KBM-7 (cell line): ENCODE measurements at regions not wholly inside any gene's neighbourhood (a gene's known extent, or its start where the extent isn't known, plus 50 kb on each side); places are given as distances from the start of the nearest gene placed in this dataset.

Experiments used
- DNase-seq: peaks from one replicate; pipeline ENCODE4 v3.0.0-alpha.2; 2015
- in situ Hi-C: fragments of 300-500 bp; cut with MboI; formaldehyde crosslinking; loops from 2 replicates; pipeline ENCODE4 v1.14.3; 2020; ENCODE audit warnings: low sequenced_read_pairs, low pct_unique_long_range_greater_than_20kb, mixed read lengths

DNA sequence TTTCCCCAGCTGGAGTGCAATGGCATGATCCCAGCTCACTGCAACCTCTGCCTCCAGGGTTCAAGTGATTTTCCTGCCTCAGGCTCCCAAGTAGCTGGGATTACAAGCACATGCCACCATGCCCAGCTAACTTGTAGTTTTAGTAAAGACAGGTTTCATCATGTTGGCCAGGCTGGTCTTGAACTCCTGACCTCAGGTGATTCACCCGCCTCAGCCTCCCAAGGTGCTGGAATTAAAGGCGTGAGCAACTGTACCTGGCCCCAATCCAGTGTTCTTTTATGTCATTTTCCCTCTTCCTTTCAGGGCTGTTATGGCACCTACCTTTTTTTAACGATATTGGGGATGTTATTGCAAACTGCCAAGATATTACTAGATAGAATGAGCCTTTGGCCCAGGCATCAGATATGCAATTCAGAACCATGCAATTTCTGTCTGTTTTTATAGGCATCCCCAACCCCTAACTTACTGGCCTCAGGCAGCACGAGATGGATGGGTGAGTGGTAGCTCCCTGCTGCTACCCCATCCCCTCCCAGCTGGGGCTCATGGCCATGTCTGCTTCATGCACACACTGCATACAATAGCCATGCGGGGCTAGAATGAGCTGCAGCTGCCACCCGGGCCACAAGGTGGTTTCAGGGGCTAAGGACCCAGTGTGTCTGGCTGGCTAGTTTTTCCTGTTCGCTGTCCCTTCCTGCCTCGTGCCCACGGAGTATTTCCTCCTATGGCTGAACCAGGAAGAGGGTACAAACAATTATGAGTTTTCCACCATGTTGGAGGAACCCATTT lies 1080.1 kb upstream of the SORCS1 start:
- DNase-seq = no peak

GRCh38 chr10:108241166-108241565 lies 1076.7 kb upstream of the SORCS1 start:
- DNase-seq = no peak
- in situ Hi-C loops = no loop called here

More for the DNA sequence above, 1080.1 kb upstream of the SORCS1 start:
- in situ Hi-C loops = no loop called here

DNA sequence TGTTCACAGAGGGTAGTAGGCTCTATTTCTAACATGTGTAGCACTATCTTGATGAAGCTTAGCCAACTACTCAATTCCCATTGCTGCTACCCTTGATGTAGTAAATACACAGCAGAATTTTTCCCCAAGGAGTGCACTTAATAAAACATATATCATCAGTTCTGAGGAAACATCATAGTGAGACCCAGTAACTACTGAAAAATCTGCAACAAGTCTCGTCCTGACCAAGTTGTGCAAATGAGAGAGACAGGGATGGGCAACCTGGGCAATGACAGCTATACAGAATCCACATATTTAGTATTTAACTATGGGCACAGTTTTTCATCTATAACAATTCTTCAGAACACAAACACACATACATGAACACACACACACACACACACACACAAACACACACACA lies 1073.8 kb upstream of the SORCS1 start:
- DNase-seq = no peak
- in situ Hi-C loops = no loop called here

- in situ Hi-C loops = no loop called here
Observed at GRCh38 chr10:108230478-108231170, 1066.1 kb upstream of the SORCS1 start.

GRCh38 chr10:108208732-108209131 lies 1044.2 kb upstream of the SORCS1 start:
- no peak for DNase-seq
- in situ Hi-C loops = no loop called here

More at GRCh38 chr10:108230478-108231170, 1066.1 kb upstream of the SORCS1 start:
- DNase-seq = no peak

GRCh38 chr10:108208038-108208437 lies 1043.5 kb upstream of the SORCS1 start:
- no peak for DNase-seq
- in situ Hi-C loops = no loop called here

DNA sequence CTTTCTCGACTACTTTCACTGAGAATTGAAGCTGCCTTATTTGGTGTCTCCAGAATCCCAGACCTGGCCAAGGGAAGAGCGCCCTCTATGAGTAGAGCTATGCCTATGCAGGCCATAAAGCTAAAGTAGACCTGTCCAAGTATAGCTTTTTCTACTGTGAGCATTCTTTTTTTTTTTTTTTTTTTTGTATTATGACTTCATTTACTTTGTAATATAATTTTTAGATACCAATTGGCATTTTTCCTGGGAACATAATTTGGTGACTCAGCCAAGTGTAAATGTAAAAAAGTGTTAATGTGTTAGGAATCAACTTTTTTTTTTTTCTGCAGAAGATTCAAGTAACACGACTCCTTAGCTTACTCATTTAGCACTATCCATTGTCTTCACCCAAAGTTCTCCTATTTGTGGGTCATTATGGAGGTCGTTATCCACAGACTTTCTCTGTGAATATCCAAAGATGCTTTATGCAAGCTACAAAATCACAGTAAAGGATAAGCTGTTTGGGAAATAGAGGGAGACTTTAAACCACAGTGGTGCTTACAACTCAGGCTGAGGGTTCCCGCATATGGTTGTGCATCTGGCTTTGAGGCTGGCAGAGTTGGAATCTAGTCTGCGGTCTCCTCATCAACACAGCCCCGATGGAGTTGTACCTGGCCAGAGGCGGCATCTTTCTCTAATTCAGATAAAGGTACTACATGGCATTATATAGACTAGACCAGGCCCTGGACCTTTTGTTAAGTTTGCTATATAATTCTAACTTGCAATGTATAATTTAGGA lies 1040.2 kb upstream of the SORCS1 start:
- DNase-seq = peak; percentile 24
- in situ Hi-C loops = no loop called here

GRCh38 chr10:108203905-108204527 lies 1039.5 kb upstream of the SORCS1 start:
- DNase-seq = no peak
- in situ Hi-C loops = no loop called here

DNA sequence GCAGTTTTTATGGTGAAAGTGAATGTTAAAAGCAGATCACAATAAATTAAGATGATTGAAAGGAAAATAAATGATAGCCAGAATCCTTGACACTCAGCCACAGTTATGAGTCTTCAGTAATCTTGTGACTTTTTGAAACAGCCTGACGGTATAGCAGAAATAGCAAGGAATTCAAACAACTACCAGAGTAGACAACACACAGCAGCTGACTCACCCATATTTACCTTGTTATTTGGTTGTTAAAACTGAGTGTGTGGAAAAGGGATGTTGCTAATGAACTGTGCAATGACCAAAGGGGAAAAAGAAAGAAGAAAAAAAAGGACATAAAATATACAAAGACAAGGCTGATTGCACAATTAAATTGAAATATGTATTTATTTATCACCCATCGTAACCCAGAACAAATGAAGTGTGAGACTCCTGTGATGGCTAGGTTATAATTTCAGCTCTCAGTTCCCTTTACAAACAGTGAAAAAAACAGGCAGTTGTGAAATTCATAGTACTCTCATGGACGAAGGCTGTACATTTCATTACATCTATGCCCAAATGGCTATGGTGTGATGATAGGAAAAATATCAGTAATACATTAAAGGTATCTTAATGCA lies 1023.0 kb upstream of the SORCS1 start:
- no peak for DNase-seq
- in situ Hi-C loops = no loop called here

DNA sequence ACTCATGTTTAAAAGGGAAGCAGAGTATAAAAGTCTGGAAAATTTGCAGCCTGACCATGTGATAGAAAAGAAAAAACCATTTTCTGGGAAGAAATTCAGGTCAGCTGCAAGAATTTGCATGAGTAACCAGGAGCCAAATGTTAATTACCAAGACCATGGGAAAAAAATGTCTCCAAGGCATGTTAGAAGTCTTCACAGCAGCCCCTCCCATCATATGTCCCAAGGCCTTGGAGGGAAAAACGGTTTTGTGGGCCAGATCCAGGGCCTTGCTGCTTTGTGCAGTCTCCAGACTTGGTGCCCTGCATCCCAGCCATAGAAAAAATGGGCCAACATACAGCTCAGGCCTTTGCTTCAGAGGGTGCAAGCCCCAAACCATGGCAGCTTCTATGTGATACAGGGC lies 1019.6 kb upstream of the SORCS1 start:
- DNase-seq = no peak
- in situ Hi-C loops = no loop called here

GRCh38 chr10:108180878-108181277 lies 1016.4 kb upstream of the SORCS1 start:
- in situ Hi-C loops = no loop called here
- no peak for DNase-seq

GRCh38 chr10:108169846-108170245 lies 1005.3 kb upstream of the SORCS1 start:
- DNase-seq = no peak
- in situ Hi-C loops = no loop called here

DNA sequence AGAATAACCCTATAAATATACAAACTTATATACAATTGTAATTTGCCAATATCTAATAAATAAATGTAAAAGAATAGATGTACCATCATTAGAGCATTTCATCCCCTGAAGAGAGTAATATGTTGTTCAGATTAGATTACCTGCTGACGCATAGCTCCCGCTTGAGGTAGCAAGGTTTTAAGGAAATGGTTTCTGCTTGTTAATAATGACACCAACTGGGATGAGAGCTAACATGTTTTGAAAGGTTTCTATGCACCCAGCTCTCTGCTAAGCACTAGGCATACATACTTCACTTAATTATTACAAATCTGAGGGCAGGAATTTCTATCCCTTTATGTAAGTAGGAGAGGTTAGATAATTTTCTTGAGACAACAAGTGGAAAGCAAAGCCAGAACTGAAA lies 1003.3 kb upstream of the SORCS1 start:
- in situ Hi-C loops = no loop called here
- no peak for DNase-seq

GRCh38 chr10:108166401-108166800 lies 1001.9 kb upstream of the SORCS1 start:
- in situ Hi-C loops = no loop called here
- no peak for DNase-seq

- in situ Hi-C loops = no loop called here
- DNase-seq = no peak
Observed at GRCh38 chr10:108147346-108147745, 982.8 kb upstream of the SORCS1 start.

DNA sequence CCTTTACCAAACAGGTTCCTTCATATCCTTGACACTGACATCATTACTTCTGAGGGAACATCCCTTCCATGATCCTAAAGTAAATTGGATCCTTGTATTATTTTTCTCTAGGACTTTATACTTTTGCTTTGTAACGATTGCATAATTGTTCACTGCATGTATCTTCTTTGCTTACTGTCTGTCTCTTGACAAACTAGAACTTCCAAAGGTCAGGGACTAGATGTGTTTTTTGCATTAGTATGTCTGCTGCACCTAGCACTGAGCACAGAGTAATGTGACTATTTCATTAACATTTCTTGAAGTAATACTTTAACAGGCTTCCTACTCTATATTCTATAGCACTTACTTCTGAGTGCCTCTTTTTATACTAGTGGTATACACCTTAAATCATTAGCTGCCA lies 976.6 kb upstream of the SORCS1 start:
- in situ Hi-C loops = no loop called here
- no peak for DNase-seq

- DNase-seq = no peak
- in situ Hi-C loops = no loop called here
Observed at GRCh38 chr10:108132303-108132702, 967.8 kb upstream of the SORCS1 start.

GRCh38 chr10:108130575-108130974 lies 966.1 kb upstream of the SORCS1 start:
- no peak for DNase-seq
- in situ Hi-C loops = no loop called here

DNA sequence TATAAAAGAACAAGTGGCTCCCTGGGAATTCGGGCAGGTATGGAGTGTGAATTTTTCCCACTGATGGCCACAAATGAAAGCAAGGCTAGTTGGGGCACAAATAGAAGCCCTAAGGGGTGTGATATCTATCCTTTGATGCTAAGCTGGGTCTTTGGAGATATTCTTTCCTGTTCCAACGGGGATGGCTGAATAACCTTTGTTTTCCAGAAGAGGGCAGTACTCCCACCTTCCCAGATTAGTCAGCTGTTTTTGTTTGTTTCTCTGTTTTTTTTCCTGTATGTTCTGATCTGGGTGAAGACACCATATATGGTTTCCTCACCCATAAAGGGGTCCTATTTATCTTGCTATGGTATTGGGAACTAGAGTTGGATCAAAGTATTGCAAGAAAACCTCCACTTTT lies 947.7 kb upstream of the SORCS1 start:
- DNase-seq = peak; percentile 5
- in situ Hi-C loops = no loop called here
